ENCODE measurements at regions not wholly inside any gene's neighbourhood (a gene's known extent, or its start where the extent isn't known, plus 50 kb on each side); places are given as distances from the start of the nearest gene placed in this dataset.

DNA sequence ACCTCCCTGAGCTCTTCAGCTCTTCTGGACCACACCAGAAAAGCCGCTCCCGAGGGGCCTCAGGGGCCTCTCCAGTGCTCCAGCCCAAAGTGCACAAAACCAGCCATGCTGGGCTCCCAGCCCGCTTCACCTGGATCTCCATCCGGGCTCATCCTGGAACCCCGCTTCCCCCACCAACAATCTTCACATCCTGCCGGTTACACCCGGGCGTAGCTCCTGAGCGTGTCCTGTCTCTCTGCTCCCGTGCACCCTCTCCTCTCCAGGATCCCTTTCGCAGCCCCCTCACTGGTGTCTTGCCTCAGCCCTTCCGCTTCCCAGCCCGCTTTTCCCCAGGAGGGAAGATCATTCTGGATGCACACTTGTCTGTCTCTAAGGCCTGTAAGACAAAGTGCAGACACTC is 123.7 kb upstream of the GLI2 start (continued):
- TF ChIP-seq BCL11A (IDR thresholded peaks at IDR 0.05; ENCODE audit: low read depth in 2 of 2, low read length in 2 of 2): no peak
- TF ChIP-seq POLR2A (IDR thresholded peaks at IDR 0.05; ENCODE audit: control extremely low read depth in 1 of 2, low read depth in 2 of 2, low read length in 2 of 2): no peak
- no peak for TF ChIP-seq EGR1 (IDR thresholded peaks at IDR 0.05; ENCODE audit: borderline replicate concordance, low read depth, low read length)
- TF ChIP-seq ZNF274 (IDR thresholded peaks at IDR 0.05; ENCODE audit: borderline replicate concordance, extremely low read depth, low read length): no peak
